Vagina (tissue), 2 donors: ENCODE measurements at regions not wholly inside any gene's neighbourhood (a gene's known extent, or its start where the extent isn't known, plus 50 kb on each side); places are given as distances from the start of the nearest gene placed in this dataset.

Experiments used
- DNase-seq, 2 donors: peaks; one replicate each; pipeline ENCODE4 v3.0.0-alpha.2; 2017; ENCODE audit errors: extremely low spot score in 2 of 2
- H3K27ac ChIP-seq: fragments of 200-600 bp; sonication (generic); one replicate; pipeline ENCODE4 v1.5.1; 2019
- H3K27me3 ChIP-seq: fragments of 200-600 bp; sonication (generic); one replicate; pipeline ENCODE4 v1.5.1; 2019
- H3K36me3 ChIP-seq, 2 donors: fragments of 200-600 bp; sonication (generic); one replicate each; pipeline ENCODE4 v1.5.1; 2017 to 2019
- H3K4me1 ChIP-seq: fragments of 200-600 bp; sonication (generic); one replicate; pipeline ENCODE4 v1.5.1; 2019
- H3K4me3 ChIP-seq, 2 donors: fragments of 200-600 bp; sonication (generic); 1 replicate in 1 of 2; 2 replicates in 1 of 2; pipeline ENCODE4 v1.5.1; 2016 to 2019
- H3K9me3 ChIP-seq: fragments of 200-600 bp; sonication (generic); one replicate; pipeline ENCODE4 v1.5.1; 2019
- CTCF ChIP-seq, 3 experiments: fragments of 450-650 bp in 2 of 3; fragments of 200-600 bp in 1 of 3; sonication (generic) in 1 of 3; IDR thresholded peaks; one replicate each; pipeline ENCODE4 v1.5.1; 2017 to 2019; ENCODE audit warnings: antibody characterized with exemption in 3 of 3, mild to moderate bottlenecking in 2 of 3, moderate library complexity in 2 of 3
- POLR2A ChIP-seq, 2 donors: fragments of 450-650 bp; IDR thresholded peaks; one replicate each; pipeline ENCODE4 v1.6.1; 2017; ENCODE audit warnings: antibody characterized with exemption in 2 of 2, mild to moderate bottlenecking in 2 of 2, moderate library complexity in 2 of 2
- POLR2AphosphoS5 ChIP-seq, 2 donors: sonication (generic); formaldehyde crosslinking; IDR thresholded peaks; one replicate each; pipeline ENCODE4 v1.9.0; 2017; ENCODE audit warnings: antibody characterized with exemption in 2 of 2, mild to moderate bottlenecking in 2 of 2, low read depth in 1 of 2; ENCODE audit not compliant: insufficient read depth in 1 of 2
- intact Hi-C: fragments of 100-400 bp; cut with DNase I; formaldehyde crosslinking; loops from one replicate; pipeline ENCODE4 v1.15.1; 2023

- no peaks in the 10 kb centered on the region for H3K36me3 ChIP-seq
- H3K27me3 ChIP-seq = no peaks in the 10 kb centered on the region
- no peak for TF ChIP-seq POLR2A (IDR thresholded peaks at IDR 0.05)
- no peak for TF ChIP-seq POLR2AphosphoS5 (IDR thresholded peaks at IDR 0.05; ENCODE audit: insufficient read depth in 1 of 2, low read depth in 1 of 2)
- no peak for TF ChIP-seq CTCF (IDR thresholded peaks at IDR 0.05)
- H3K4me3 ChIP-seq = no peak overlapping the region
- H3K27ac ChIP-seq = no peak overlapping the region
- H3K4me1 ChIP-seq = no peaks in the 10 kb centered on the region
- no peaks in the 10 kb centered on the region for H3K9me3 ChIP-seq
- DNase-seq = no peak
- intact Hi-C loops = no loop called here
These were observed 1075.6 kb upstream of the CNTNAP5 start for GRCh38 chr2:122949523-122949922.

- Histone ChIP-seq H3K36me3 (no peaks in the 10 kb centered on the region), H3K27me3 (no peaks in the 10 kb centered on the region), H3K4me3 (no peak overlapping the region), H3K4me1 (no peaks in the 10 kb centered on the region), H3K9me3 (no peaks in the 10 kb centered on the region), H3K27ac (no peak overlapping the region)
- intact Hi-C loops = no loop called here
- TF ChIP-seq POLR2A (IDR thresholded peaks at IDR 0.05) (no peak), POLR2AphosphoS5 (IDR thresholded peaks at IDR 0.05; ENCODE audit: insufficient read depth in 1 of 2, low read depth in 1 of 2) (no peak), CTCF (IDR thresholded peaks at IDR 0.05) (no peak)
- no peak for DNase-seq
These were observed 1069.3 kb upstream of the CNTNAP5 start for GRCh38 chr2:122955776-122956175.

- Histone ChIP-seq H3K4me3 (no peak overlapping the region), H3K27ac (no peak overlapping the region), H3K27me3 (no peaks in the 10 kb centered on the region), H3K36me3 (no peaks in the 10 kb centered on the region), H3K4me1 (no peaks in the 10 kb centered on the region), H3K9me3 (no peaks in the 10 kb centered on the region)
- intact Hi-C loops = no loop called here
- no peak for DNase-seq
- TF ChIP-seq POLR2AphosphoS5 (IDR thresholded peaks at IDR 0.05; ENCODE audit: insufficient read depth in 1 of 2, low read depth in 1 of 2) (no peak), POLR2A (IDR thresholded peaks at IDR 0.05) (no peak), CTCF (IDR thresholded peaks at IDR 0.05) (no peak)
These were observed 1064.1 kb upstream of the CNTNAP5 start for GRCh38 chr2:122960759-122961641.

GRCh38 chr2:122966461-122966860, 1058.6 kb upstream of the CNTNAP5 start:
- Histone ChIP-seq H3K4me3 (no peak overlapping the region), H3K9me3 (no peaks in the 10 kb centered on the region), H3K4me1 (no peaks in the 10 kb centered on the region), H3K27me3 (no peaks in the 10 kb centered on the region), H3K27ac (no peak overlapping the region), H3K36me3 (no peaks in the 10 kb centered on the region)
- no peak for DNase-seq
- TF ChIP-seq POLR2AphosphoS5 (IDR thresholded peaks at IDR 0.05; ENCODE audit: insufficient read depth in 1 of 2, low read depth in 1 of 2) (no peak), CTCF (IDR thresholded peaks at IDR 0.05) (no peak), POLR2A (IDR thresholded peaks at IDR 0.05) (no peak)
- intact Hi-C loops = no loop called here

- no peak for TF ChIP-seq POLR2A (IDR thresholded peaks at IDR 0.05)
- TF ChIP-seq CTCF (IDR thresholded peaks at IDR 0.05) = no peak
- TF ChIP-seq POLR2AphosphoS5 (IDR thresholded peaks at IDR 0.05; ENCODE audit: insufficient read depth in 1 of 2, low read depth in 1 of 2) = no peak
- intact Hi-C loops = no loop called here
- no peaks in the 10 kb centered on the region for H3K27me3 ChIP-seq
- no peaks in the 10 kb centered on the region for H3K36me3 ChIP-seq
- no peak for DNase-seq
- no peaks in the 10 kb centered on the region for H3K9me3 ChIP-seq
- no peak overlapping the region for H3K27ac ChIP-seq
- H3K4me1 ChIP-seq = no peaks in the 10 kb centered on the region
- no peak overlapping the region for H3K4me3 ChIP-seq
These were observed 1047.5 kb upstream of the CNTNAP5 start for GRCh38 chr2:122977580-122977979.
